ENCODE measurements at regions not wholly inside any gene's neighbourhood (a gene's known extent, or its start where the extent isn't known, plus 50 kb on each side); places are given as distances from the start of the nearest gene placed in this dataset.

DNA sequence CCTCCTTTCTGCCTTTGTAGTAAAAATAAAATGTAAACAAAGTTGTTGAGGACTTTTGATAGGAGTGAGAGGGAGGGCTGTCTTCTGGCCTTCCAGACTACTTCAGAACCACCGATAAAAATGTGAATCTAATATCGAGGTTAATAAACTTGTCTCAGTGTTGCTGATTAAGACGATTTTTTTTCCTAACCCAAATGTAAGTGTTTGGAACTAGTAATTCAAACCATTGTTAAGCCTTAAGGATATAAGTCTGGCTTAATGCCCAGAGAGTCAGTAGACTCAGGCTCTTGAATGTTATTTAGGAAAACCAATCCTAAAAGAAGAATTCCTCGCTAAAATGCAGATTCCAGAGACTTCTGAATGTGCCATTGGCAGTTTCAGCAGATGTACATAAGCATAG lies 356.9 kb downstream of the SIPA1L2 start:
- Histone ChIP-seq H3K4me2 (ENCODE audit: insufficient read depth in 1 of 2, low read depth in 2 of 2, low read length in 2 of 2) (no peak overlapping the region), H2AK5ac (ENCODE audit: low read depth, low read length) (no peak overlapping the region), H3K9ac (replicated peaks in 1 of 4; ENCODE audit: extremely low read depth in 1 of 4, low read depth in 3 of 4, low read length in 3 of 4) (no peak overlapping the region), H3K56ac (replicated peaks; ENCODE audit: insufficient read length, low read depth, low read length) (no peak overlapping the region), H2BK12ac (ENCODE audit: low read depth, low read length) (no peak overlapping the region), H4K91ac (replicated peaks; ENCODE audit: insufficient read length, low read length) (no peak overlapping the region), H3K14ac (ENCODE audit: insufficient read length) (no peak overlapping the region), H3K23ac (ENCODE audit: insufficient read length) (no peak overlapping the region), H4K20me1 (replicated peaks in 1 of 2; ENCODE audit: control insufficient read depth in 1 of 2, insufficient read depth in 2 of 2, low read length in 2 of 2) (no peaks in the 10 kb centered on the region), H3K9me3 (ENCODE audit: insufficient read depth in 2 of 2, low read depth in 1 of 2, low read length in 1 of 2) (no peaks in the 10 kb centered on the region), H4K5ac (ENCODE audit: insufficient read length, low read depth, low read length) (no peak overlapping the region), H2BK5ac (ENCODE audit: low read depth, low read length) (no peak overlapping the region), H3K27ac (ENCODE audit: low read depth, low read length) (no peak overlapping the region), H3K79me1 (ENCODE audit: low read depth, low read length) (no peaks in the 10 kb centered on the region), H3K4ac (replicated peaks; ENCODE audit: insufficient read length, low read depth, low read length) (no peak overlapping the region), H2AFZ (ENCODE audit: low read length) (no peak overlapping the region), H2BK20ac (ENCODE audit: low read length) (no peak overlapping the region), H3K27me3 (replicated peaks in 1 of 4; ENCODE audit: control insufficient read depth in 3 of 4, extremely low read depth in 1 of 4, insufficient read depth in 3 of 4, low read length in 3 of 4) (no peaks in the 10 kb centered on the region; a peak in 1 of 7 replicates), H2BK15ac (ENCODE audit: low read length) (no peak overlapping the region), H3K4me3 (ENCODE audit: extremely low read depth in 1 of 4, insufficient read depth in 2 of 4, low read depth in 3 of 4, low read length in 4 of 4) (no peak overlapping the region), H4K8ac (ENCODE audit: extremely low read depth, insufficient read depth, low read length) (no peak overlapping the region), H3K4me1 (replicated peaks in 1 of 4; ENCODE audit: control insufficient read depth in 3 of 4, insufficient read depth in 4 of 4, low read length in 3 of 4) (peaks cover 0 to 3% (median 1%) of the 10 kb centered on the region in 4 experiments; a peak in 3 of 7 replicates), H3K18ac (ENCODE audit: extremely low read depth, low read length) (no peak overlapping the region), H2BK120ac (replicated peaks; ENCODE audit: low read depth, low read length) (no peak overlapping the region), H3K23me2 (ENCODE audit: low read depth, low read length) (no peaks in the 10 kb centered on the region), H3K79me2 (ENCODE audit: control insufficient read depth in 1 of 2, insufficient read depth in 2 of 2, low read length in 2 of 2) (no peaks in the 10 kb centered on the region), H3K36me3 (ENCODE audit: control insufficient read depth in 2 of 4, insufficient read depth in 4 of 4, low read length in 3 of 4) (no peaks in the 10 kb centered on the region; a peak in 1 of 8 replicates)
- DNase-seq (ENCODE audit: low read depth in 1 of 2, low spot score in 2 of 2) (no peak), FAIRE-seq (no peak)
- CTCF ChIA-PET (ENCODE audit: partially characterized antibody) = interaction anchor here (1.5 kb wide), 1 partner anchor 342 kb away, joined by 5 read pairs; no protein-coding TSS in a partner anchor
- 98% methylated on average over 4 of the region's 4 CpGs; no CpG with 5 or more reads in 1 of the 2 experiments for WGBS, 2 experiments (ENCODE audit: extremely low coverage in 1 of 2, insufficient coverage in 1 of 2, insufficient read length in 1 of 2, insufficient replicate concordance in 2 of 2, low coverage in 1 of 2, low lambda C conversion rate in 2 of 2, missing lambda C conversion rate in 1 of 2)
- POLR2A ChIA-PET (ENCODE audit: partially characterized antibody) = interaction anchor here (1.2 kb wide), 1 partner anchor 47 kb away, joined by 3 read pairs; no protein-coding TSS in a partner anchor
- TF ChIP-seq KDM1A (IDR thresholded peaks at IDR 0.05; ENCODE audit: borderline replicate concordance, low read length) = no peak
- no peak for TF ChIP-seq TCF12 (IDR thresholded peaks at IDR 0.05; ENCODE audit: low read depth, low read length)
- no peak for TF ChIP-seq TAF1 (IDR thresholded peaks at IDR 0.05; ENCODE audit: low read depth, low read length)
- TF ChIP-seq, protein P1, sequence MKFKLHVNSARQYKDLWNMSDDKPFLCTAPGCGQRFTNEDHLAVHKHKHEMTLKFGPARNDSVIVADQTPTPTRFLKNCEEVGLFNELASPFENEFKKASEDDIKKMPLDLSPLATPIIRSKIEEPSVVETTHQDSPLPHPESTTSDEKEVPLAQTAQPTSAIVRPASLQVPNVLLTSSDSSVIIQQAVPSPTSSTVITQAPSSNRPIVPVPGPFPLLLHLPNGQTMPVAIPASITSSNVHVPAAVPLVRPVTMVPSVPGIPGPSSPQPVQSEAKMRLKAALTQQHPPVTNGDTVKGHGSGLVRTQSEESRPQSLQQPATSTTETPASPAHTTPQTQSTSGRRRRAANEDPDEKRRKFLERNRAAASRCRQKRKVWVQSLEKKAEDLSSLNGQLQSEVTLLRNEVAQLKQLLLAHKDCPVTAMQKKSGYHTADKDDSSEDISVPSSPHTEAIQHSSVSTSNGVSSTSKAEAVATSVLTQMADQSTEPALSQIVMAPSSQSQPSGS (IDR thresholded peaks at IDR 0.05; ENCODE audit: low read length) = no peak
- TF ChIP-seq GTF2F1 (IDR thresholded peaks at IDR 0.05; ENCODE audit: borderline replicate concordance, low read depth, low read length) = no peak
- TF ChIP-seq MAFK (IDR thresholded peaks at IDR 0.05; ENCODE audit: low read depth, low read length) = no peak
- TF ChIP-seq RFX5 (IDR thresholded peaks at IDR 0.05; ENCODE audit: borderline replicate concordance, low read depth, low read length) = no peak
- TF ChIP-seq HDAC2 (IDR thresholded peaks at IDR 0.05; ENCODE audit: borderline replicate concordance in 1 of 2, low read depth in 2 of 2, low read length in 2 of 2) = no peak
- no peak for TF ChIP-seq CBX5 (IDR thresholded peaks at IDR 0.05; ENCODE audit: low read depth, low read length)
- no peak for TF ChIP-seq BCL11A (IDR thresholded peaks at IDR 0.05; ENCODE audit: low read depth in 2 of 2, low read length in 2 of 2)
- no peak for TF ChIP-seq POLR2AphosphoS5 (IDR thresholded peaks at IDR 0.05; ENCODE audit: low read depth, low read length)
- TF ChIP-seq, protein P2, sequence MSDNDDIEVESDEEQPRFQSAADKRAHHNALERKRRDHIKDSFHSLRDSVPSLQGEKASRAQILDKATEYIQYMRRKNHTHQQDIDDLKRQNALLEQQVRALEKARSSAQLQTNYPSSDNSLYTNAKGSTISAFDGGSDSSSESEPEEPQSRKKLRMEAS (IDR thresholded peaks at IDR 0.05) = no peak
- no peak for TF ChIP-seq CHD2 (IDR thresholded peaks at IDR 0.05; ENCODE audit: low read length)

Data from H1 (cell line).